Kidney (tissue), 13 donors: ENCODE measurements at regions not wholly inside any gene's neighbourhood (a gene's known extent, or its start where the extent isn't known, plus 50 kb on each side); places are given as distances from the start of the nearest gene placed in this dataset.

Experiments
- DNase-seq, 5 donors: peaks; one replicate each; pipeline ENCODE4 v3.0.0-alpha.2; 2013 to 2020
- FAIRE-seq: peaks from 2 replicates; lab custom pipeline; 2012; peaks lifted over from hg19 to GRCh38; lab: Jason Lieb, UNC
- H3K27ac ChIP-seq, 2 donors: one replicate each; pipeline ENCODE4 v1.7.0; 2013; ENCODE audit warnings: low read depth in 2 of 2, low read length in 2 of 2, inconsistent platforms in 1 of 2
- H3K27me3 ChIP-seq: one replicate; pipeline ENCODE4 v1.7.1; 2013; ENCODE audit warnings: low read length, inconsistent platforms; ENCODE audit not compliant: control insufficient read depth, insufficient read depth
- H3K36me3 ChIP-seq, 3 donors: one replicate each; pipeline versions ENCODE4 v1.7.0 to v1.7.1; 2013; ENCODE audit warnings: low read length in 3 of 3, control low read depth in 1 of 3, inconsistent platforms in 1 of 3; ENCODE audit not compliant: insufficient read depth in 3 of 3, control insufficient read depth in 2 of 3
- H3K4me1 ChIP-seq, 3 donors: one replicate each; pipeline versions ENCODE4 v1.7.0 to v1.7.1; 2013; ENCODE audit warnings: low read length in 3 of 3, inconsistent platforms in 1 of 3, low read depth in 1 of 3; ENCODE audit not compliant: control insufficient read depth in 2 of 3, insufficient read depth in 2 of 3
- H3K4me3 ChIP-seq, 3 donors: one replicate each; pipeline versions ENCODE4 v1.7.0 to v1.8.1; 2013; ENCODE audit warnings: low read length in 3 of 3, control low read depth in 1 of 3, inconsistent platforms in 1 of 3
- H3K9ac ChIP-seq, 3 donors: one replicate each; pipeline versions ENCODE4 v1.7.0 to v1.7.1; 2013; ENCODE audit warnings: low read length in 3 of 3, control low read depth in 1 of 3, inconsistent platforms in 1 of 3
- H3K9me3 ChIP-seq, 3 donors: one replicate each; pipeline versions ENCODE4 v1.7.0 to v1.7.1; 2013; ENCODE audit warnings: low read length in 3 of 3, control low read depth in 1 of 3, inconsistent platforms in 1 of 3; ENCODE audit not compliant: control insufficient read depth in 2 of 3, insufficient read depth in 1 of 3
- intact Hi-C: fragments of 100-400 bp; cut with DNase I; formaldehyde crosslinking; loops from one replicate; pipeline ENCODE4 v1.11.1; 2022
- TF ChIP-seq, protein P1 (sequence below): IDR thresholded peaks from 3 replicates; pipeline ENCODE4 v1.5.1; 2012; ENCODE audit warnings: mild to moderate bottlenecking, moderate library complexity, borderline replicate concordance; ENCODE audit not compliant: insufficient read depth; ENCODE audit errors: extremely low read depth
- donor health status: control.
- donor health status: control.
- donor health status: control.
- donor health status: control.
- donor health status: control.
- donor health status: DM: yes; HTN: yes; CAD: no.
- donor health status: Normal renal cell carcinoma (clear cell type).

DNA sequence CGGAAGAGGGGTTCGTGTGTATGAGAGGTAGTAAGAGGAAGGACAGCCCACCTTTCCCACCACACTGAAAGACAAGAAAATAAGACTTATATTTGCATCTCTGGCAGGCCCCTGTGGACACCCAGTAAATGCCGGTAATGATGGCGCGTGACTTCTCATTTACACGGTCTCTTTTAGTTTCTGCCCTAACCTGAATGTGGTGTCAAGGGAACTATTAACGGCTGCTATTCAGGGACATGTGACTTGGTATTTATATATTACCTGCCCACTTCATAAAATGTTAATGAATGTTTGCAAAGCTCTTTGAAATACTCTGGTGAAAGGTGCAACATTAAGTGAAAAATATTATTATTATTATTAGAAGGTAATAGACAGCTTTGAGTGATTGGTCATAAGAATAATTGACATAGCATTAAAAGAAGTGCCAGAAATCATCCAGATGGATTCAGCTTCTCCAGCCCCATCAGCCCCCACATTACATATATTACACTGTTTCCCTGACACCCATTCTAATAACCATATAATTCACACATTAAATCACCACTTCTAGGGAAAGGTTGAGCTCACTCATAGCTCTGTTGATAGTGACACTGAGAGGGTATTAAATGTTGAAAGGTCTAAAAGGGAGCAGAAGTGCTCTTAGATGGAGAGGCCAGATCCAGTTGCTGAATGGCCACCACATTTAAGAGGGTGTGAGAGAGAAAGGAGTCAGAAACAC is 83.0 kb upstream of the BEND4 start:
- H3K9me3 ChIP-seq: no peaks in the 10 kb centered on the region
- DNase-seq: no peak
- H3K4me3 ChIP-seq: no peak overlapping the region
- H3K27ac ChIP-seq: no peak overlapping the region
- H3K9ac ChIP-seq: no peak overlapping the region
- intact Hi-C loops: no loop called here
- H3K4me1 ChIP-seq: no peaks in the 10 kb centered on the region
- H3K36me3 ChIP-seq: no peaks in the 10 kb centered on the region
- FAIRE-seq: no peak
- TF ChIP-seq, protein P1, sequence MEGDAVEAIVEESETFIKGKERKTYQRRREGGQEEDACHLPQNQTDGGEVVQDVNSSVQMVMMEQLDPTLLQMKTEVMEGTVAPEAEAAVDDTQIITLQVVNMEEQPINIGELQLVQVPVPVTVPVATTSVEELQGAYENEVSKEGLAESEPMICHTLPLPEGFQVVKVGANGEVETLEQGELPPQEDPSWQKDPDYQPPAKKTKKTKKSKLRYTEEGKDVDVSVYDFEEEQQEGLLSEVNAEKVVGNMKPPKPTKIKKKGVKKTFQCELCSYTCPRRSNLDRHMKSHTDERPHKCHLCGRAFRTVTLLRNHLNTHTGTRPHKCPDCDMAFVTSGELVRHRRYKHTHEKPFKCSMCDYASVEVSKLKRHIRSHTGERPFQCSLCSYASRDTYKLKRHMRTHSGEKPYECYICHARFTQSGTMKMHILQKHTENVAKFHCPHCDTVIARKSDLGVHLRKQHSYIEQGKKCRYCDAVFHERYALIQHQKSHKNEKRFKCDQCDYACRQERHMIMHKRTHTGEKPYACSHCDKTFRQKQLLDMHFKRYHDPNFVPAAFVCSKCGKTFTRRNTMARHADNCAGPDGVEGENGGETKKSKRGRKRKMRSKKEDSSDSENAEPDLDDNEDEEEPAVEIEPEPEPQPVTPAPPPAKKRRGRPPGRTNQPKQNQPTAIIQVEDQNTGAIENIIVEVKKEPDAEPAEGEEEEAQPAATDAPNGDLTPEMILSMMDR: no peak
- no peaks in the 10 kb centered on the region for H3K27me3 ChIP-seq

DNA sequence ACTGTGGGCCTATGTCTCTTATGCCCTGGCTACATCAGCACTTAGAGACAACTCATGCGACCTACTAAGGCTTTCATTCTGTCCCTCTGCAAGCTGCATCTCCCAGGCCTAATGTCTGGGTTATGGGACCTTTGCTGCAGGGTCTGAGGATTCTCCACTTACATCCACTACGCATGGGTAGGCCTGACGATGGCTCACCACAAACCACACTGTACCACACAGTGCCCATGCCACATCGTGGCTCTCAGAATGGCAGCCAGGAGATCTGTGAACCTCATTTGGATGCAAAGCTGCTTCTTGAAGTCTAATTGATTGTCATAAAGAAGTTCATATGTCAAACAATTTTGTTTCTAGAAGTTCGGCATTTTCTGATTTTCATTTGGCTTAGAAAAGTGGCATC is 84.6 kb upstream of the BEND4 start:
- Histone ChIP-seq H3K4me1 (no peaks in the 10 kb centered on the region), H3K9me3 (no peaks in the 10 kb centered on the region), H3K27me3 (no peaks in the 10 kb centered on the region), H3K4me3 (no peak overlapping the region), H3K9ac (no peak overlapping the region), H3K36me3 (no peaks in the 10 kb centered on the region), H3K27ac (no peak overlapping the region)
- no peak for DNase-seq
- no peak for FAIRE-seq
- TF ChIP-seq, protein P1: no peak
- intact Hi-C loops: no loop called here

DNA sequence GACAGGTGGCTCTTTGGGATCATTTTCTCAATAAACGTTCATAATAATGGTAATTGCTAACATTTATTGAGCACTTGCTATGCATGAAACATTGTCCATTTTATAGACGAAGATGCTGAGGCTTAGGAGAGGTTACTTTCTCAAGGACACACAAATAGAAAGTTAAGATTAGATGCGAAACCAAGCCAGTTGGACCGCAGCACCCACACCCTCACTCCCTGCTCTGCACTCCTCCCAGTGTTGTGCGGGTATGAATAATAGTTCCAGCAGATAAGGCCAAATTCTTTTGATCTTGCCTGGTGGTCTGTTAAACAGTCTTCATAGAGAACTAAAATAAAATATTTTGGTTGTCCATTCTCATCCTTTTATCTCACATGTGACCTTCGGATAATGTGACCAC is 85.0 kb upstream of the BEND4 start:
- H3K4me1 ChIP-seq: no peaks in the 10 kb centered on the region
- H3K27ac ChIP-seq: no peak overlapping the region
- H3K27me3 ChIP-seq: no peaks in the 10 kb centered on the region
- no peak overlapping the region for H3K4me3 ChIP-seq
- FAIRE-seq: no peak
- H3K36me3 ChIP-seq: no peaks in the 10 kb centered on the region
- no peak for DNase-seq
- no peaks in the 10 kb centered on the region for H3K9me3 ChIP-seq
- intact Hi-C loops: no loop called here
- no peak overlapping the region for H3K9ac ChIP-seq
- TF ChIP-seq, protein P1: no peak

DNA sequence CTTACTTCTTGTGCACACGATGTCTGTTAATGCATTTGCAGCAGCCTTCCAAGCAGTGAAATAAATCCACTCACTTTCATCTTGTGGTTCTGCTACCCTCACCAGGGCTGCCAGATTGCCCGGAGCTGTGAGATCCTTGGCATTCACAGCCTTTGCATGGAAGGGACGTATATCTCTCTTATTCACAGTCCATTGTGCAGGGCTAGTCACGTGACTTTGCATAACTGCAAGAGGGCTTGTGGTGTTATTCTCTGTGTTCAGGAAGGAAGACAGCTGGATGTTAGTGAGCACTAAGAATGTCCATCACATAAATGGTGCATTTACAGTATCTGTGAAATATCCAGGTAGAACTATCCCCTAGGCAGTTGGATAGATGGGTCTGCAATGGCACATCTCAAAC is 96.5 kb upstream of the BEND4 start:
- Histone ChIP-seq H3K36me3 (no peaks in the 10 kb centered on the region), H3K4me1 (no peaks in the 10 kb centered on the region)

More for the DNA sequence above, 96.5 kb upstream of the BEND4 start:
- FAIRE-seq (no peak), DNase-seq (peak in 2 of 5 donors; percentile 17 to 26)
- no peak overlapping the region for H3K4me3 ChIP-seq
- no peaks in the 10 kb centered on the region for H3K27me3 ChIP-seq
- no peak overlapping the region for H3K27ac ChIP-seq
- H3K9me3 ChIP-seq: no peaks in the 10 kb centered on the region
- no peak overlapping the region for H3K9ac ChIP-seq
- intact Hi-C loops: no loop called here
- TF ChIP-seq, protein P1: no peak
